Mesodermal cell (in vitro differentiated cells): ENCODE measurements at regions not wholly inside any gene's neighbourhood (a gene's known extent, or its start where the extent isn't known, plus 50 kb on each side); places are given as distances from the start of the nearest gene placed in this dataset.

Source experiments
- H3K27ac ChIP-seq: 2 replicates; pipeline ENCODE4 v1.7.0; 2013; ENCODE audit warnings: mild to moderate bottlenecking, low read depth, low read length, moderate library complexity; ENCODE audit not compliant: severe bottlenecking
- H3K36me3 ChIP-seq: 2 replicates; pipeline ENCODE4 v1.7.1; 2013; ENCODE audit warnings: mild to moderate bottlenecking, low read length, moderate library complexity; ENCODE audit not compliant: control insufficient read depth, insufficient read depth
- H3K4me1 ChIP-seq: one replicate; pipeline ENCODE4 v1.7.1; 2013; ENCODE audit warnings: mild to moderate bottlenecking, low read length; ENCODE audit not compliant: insufficient read depth, control insufficient read depth, poor library complexity, severe bottlenecking
- H3K4me3 ChIP-seq: 2 replicates; pipeline ENCODE4 v1.7.0; 2013; ENCODE audit warnings: low read length, control low read depth, mild to moderate bottlenecking; ENCODE audit not compliant: insufficient read depth, poor library complexity, severe bottlenecking; ENCODE audit errors: extremely low read depth
- H3K9me3 ChIP-seq: 2 replicates; pipeline ENCODE4 v1.7.1; 2013; ENCODE audit warnings: mild to moderate bottlenecking, low read length, moderate library complexity; ENCODE audit not compliant: control insufficient read depth
- WGBS, 2 experiments: methylation state at CpG; one replicate each; pipeline ENCODE4 v1.1.5; 2013; ENCODE audit warnings: missing lambda C conversion rate in 2 of 2; ENCODE audit not compliant: insufficient coverage in 2 of 2; 5-methylcytosine and 5-hydroxymethylcytosine counted together

DNA sequence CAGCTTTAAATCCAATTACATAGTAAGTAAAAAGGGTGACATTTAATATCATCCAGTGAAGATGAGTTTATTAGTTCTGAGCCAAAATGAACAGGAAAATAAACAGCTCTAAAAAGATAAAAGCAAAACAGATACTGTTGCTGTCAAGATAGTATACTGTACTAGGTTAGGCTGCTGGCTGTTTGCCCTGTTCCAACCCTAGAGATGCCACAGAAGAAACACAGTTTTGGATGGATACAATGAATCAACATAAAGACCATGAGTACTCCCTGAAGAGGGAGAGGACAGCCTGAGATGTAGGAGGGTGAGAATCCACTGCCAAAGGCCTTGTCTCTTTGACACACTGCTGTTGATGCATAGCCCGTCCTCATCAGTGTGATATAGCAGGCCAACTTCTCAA, 1302.7 kb downstream of the EFNA5 start:
- WGBS, 2 experiments: 83 to 86% methylated on average over 1 of the region's 1 CpG
- H3K4me3 ChIP-seq: no peak overlapping the region
- no peak overlapping the region for H3K27ac ChIP-seq
- no peaks in the 10 kb centered on the region for H3K36me3 ChIP-seq
- no peaks in the 10 kb centered on the region for H3K4me1 ChIP-seq
- H3K9me3 ChIP-seq: peaks cover 21% of the 10 kb centered on the region

DNA sequence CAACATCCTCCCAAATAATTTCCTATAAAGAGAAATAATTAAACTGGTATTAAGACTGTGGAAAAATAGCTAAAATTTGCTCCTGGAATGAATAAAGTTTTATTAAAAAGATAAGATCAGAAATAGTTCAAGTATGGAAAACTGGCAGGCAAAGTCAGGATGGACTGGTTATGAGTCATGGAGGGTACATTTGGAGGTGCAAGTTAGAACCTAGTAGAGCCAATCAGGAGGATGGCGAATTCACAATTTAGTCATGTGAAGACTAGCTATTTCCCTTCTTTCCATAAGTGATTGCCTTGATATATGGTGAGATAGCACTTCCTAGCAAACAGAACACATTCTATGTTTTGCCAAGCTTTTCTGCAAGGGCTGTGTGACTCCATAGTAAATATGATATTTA, 1303.5 kb downstream of the EFNA5 start:
- Histone ChIP-seq H3K4me1 (no peaks in the 10 kb centered on the region), H3K4me3 (no peak overlapping the region), H3K9me3 (peaks cover 18% of the 10 kb centered on the region), H3K27ac (no peak overlapping the region), H3K36me3 (no peaks in the 10 kb centered on the region)
- WGBS, 2 experiments: no CpG with 5 or more reads among the region's 1 CpG

DNA sequence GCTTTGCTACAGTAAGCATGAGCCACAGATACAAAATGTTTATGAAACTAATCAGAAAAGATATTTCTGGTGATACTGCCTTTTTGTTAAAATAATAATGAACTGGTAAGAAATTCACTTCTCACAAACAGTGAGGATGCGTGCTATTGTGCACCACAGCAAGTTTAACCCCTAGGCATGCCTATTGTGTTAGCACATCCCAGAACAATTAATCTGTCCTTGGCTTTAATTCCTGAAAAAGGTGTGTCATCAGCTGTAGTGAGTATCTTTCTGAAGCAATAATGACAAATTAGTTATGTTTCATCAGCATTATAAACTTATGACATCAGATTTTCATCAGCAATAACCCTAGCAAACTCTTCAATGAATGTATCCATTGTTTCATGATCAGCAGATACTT, 1307.2 kb downstream of the EFNA5 start:
- Histone ChIP-seq H3K27ac (no peak overlapping the region), H3K4me3 (no peak overlapping the region), H3K4me1 (no peaks in the 10 kb centered on the region), H3K36me3 (no peaks in the 10 kb centered on the region), H3K9me3 (peaks cover 5% of the 10 kb centered on the region)
- no CpG with 5 or more reads among the region's 1 CpG for WGBS, 2 experiments

DNA sequence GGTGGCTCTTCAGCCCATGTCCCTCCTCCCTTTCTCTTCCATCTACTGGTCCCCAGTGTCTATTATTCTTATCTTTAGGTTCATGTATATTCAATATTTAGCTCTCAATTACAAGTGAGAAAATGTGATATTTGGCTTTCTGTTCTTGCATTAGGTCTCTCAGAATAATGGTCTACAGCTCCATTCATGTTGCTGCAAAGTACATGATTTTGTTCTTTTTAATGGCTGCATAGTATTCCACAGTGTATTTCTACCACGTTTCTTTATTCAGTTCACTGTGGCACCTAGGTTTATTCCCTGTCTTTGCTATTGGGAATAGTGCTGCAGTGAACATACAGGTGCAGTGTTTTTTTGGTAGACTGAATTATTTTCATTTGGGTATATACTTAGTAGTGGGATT, 1308.8 kb downstream of the EFNA5 start:
- Histone ChIP-seq H3K4me1 (no peaks in the 10 kb centered on the region), H3K36me3 (no peaks in the 10 kb centered on the region), H3K9me3 (peaks cover 5% of the 10 kb centered on the region), H3K27ac (no peak overlapping the region), H3K4me3 (no peak overlapping the region)
- WGBS, 2 experiments: 89% methylated on average over 1 of the region's 1 CpG; no CpG with 5 or more reads in 1 of the 2 experiments

DNA sequence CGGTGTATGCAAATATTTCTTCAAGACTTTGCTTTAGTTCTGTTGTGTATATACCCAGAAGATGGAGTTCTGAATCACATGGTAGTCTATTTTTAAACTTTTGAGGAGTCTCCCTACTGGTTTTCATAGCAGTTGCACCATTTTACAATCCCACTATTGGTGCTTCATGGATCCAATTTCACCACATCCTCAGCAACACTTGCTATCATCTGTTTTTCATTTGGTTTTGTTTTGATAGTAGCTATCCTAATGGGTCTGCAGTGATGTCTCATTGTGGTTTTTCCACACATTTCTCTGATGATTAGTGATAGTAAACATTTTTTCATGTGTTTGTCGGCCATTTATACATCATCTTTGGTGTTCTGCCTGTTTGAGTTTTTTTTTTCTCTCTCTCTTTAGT, 1339.3 kb downstream of the EFNA5 start:
- H3K9me3 ChIP-seq: no peaks in the 10 kb centered on the region
- no peaks in the 10 kb centered on the region for H3K4me1 ChIP-seq

DNA sequence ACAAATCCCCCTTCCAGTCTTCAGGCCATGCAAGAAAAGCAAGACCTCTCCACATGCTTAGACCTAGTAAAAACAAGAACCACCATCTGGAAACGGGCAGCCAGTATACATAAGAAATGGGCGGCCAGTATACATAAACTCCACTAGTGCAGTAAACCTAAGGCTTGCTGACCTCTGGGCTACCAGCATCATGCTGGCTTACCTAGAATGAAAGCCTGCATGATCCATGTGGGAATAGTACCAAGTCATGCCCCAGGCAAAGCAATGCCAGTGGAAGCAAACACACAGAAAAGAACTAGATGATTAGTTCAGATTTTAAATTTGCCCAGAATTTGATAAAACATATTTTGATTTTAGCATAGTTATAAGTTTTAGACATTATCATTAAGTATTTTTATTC, 1346.4 kb downstream of the EFNA5 start:
- H3K27ac ChIP-seq: no peak overlapping the region
- H3K4me3 ChIP-seq: no peak overlapping the region
- no peaks in the 10 kb centered on the region for H3K36me3 ChIP-seq
- no peaks in the 10 kb centered on the region for H3K9me3 ChIP-seq
- no peaks in the 10 kb centered on the region for H3K4me1 ChIP-seq
- no CpG with 5 or more reads among the region's 2 CpGs for WGBS, 2 experiments

More for the DNA sequence above, 1339.3 kb downstream of the EFNA5 start:
- H3K36me3 ChIP-seq: no peaks in the 10 kb centered on the region
- H3K27ac ChIP-seq: no peak overlapping the region
- H3K4me3 ChIP-seq: no peak overlapping the region
- 80% methylated on average over 1 of the region's 2 CpGs; no CpG with 5 or more reads in 1 of the 2 experiments for WGBS, 2 experiments

DNA sequence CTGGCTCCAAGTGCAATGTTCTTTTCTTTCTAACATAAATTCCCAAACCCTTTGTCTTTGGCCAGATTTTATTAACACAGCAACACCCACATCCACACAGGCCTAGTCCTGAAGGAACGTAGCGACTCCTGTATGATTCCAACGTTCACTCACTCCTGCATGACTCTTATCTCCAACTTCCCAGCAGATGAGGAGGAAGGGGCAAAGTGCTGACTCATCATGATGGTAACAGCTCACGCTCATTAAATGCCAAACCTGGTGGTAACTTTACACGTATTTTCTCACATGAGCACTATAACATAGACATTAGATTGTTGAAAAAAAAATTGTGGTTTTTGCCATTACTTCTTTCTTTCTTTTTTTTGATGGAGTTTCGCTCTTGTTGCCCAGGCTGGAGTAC, 1349.5 kb downstream of the EFNA5 start:
- Histone ChIP-seq H3K36me3 (no peaks in the 10 kb centered on the region), H3K4me3 (no peak overlapping the region), H3K27ac (no peak overlapping the region), H3K4me1 (no peaks in the 10 kb centered on the region), H3K9me3 (no peaks in the 10 kb centered on the region)
- 80 to 100% methylated on average over 1 of the region's 6 CpGs for WGBS, 2 experiments

DNA sequence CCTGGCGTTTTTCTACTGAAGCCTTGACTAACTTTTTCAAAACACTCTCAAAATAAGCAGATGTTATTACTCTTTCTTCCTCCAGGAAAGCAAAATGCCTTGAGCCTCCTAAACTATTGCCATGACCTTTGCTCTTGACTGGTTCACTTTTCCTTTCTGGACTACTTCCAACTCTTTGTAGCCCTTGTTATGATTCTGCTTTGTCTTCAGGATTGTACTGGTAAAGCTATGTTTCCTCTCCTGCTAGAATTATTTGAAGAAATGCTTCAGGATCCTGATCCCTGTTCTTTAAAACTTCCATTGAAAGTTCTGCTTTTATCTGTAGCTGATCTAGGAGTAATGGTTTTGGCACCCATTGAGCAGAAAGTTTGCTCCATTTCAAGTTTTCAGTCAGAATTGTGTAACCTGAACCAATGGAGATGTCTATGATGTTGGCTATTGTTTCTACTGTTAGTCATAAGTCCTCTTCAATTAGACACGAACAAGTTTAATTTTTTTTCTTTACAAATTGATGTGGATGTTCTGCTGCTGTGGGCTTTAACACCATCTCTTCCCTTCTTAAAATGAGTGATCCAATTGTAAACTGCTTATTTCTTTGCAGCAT, 1356.4 kb downstream of the EFNA5 start:
- no peak overlapping the region for H3K4me3 ChIP-seq
- 40 to 100% methylated on average over 1 of the region's 2 CpGs for WGBS, 2 experiments
- H3K9me3 ChIP-seq: no peaks in the 10 kb centered on the region

DNA sequence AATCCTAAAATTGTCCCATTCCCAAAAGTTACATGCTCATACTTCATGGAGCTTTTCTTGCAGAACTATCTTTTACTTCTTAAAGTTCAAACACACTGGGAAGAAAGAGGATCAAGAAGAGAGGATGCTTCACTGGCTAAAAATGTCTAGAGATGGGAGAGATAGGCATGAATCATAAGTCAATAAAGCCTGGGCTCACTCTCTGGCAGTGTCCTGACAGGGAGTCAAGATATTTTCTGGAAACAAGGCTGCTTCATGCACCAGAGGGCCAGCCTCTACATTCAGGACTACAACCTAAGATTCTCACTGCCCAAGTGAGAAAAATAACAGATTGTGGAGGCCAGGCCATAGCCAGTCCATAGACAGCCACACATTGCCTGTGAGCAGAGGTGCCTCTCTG, 1358.4 kb downstream of the EFNA5 start:
- no peaks in the 10 kb centered on the region for H3K9me3 ChIP-seq
- H3K27ac ChIP-seq: no peak overlapping the region
- no peak overlapping the region for H3K4me3 ChIP-seq
- no peaks in the 10 kb centered on the region for H3K36me3 ChIP-seq
- H3K4me1 ChIP-seq: no peaks in the 10 kb centered on the region

More for the DNA sequence above, 1356.4 kb downstream of the EFNA5 start:
- H3K27ac ChIP-seq: no peak overlapping the region
- no peaks in the 10 kb centered on the region for H3K4me1 ChIP-seq
- no peaks in the 10 kb centered on the region for H3K36me3 ChIP-seq

DNA sequence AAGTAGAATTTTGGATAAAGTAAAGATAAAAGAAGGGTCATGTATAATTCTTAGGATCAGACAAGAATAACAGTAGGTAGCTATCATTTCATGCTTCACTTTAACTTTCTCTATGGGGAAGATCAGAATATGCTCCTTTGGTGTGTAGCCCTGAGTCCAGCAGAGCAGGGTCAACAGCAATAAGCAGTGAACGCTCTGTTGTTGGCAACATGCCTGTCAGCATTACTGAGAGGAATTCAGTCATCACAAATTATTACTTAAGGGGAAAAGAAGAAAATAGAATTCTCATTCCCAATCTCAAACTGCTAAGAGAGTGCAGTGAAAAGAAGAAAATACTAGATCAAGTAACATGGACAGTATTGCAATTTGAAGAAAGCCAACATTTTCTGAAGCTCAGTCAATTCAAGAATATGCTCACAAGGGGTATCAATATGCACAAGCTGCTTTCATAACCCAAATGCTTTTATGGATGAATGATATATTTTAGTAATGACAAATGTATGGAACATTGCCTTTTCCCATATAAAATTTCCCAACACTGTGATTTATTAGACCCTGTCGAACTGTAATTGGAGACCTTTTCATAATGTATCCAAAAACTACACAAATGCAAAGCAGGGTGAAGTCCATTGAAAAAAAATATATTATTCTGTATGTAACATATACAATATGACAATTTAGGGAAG, 1359.4 kb downstream of the EFNA5 start:
- H3K4me1 ChIP-seq: no peaks in the 10 kb centered on the region
- no peak overlapping the region for H3K4me3 ChIP-seq
- no peaks in the 10 kb centered on the region for H3K36me3 ChIP-seq
- WGBS, 2 experiments: no CpG with 5 or more reads among the region's 2 CpGs
- no peak overlapping the region for H3K27ac ChIP-seq
- no peaks in the 10 kb centered on the region for H3K9me3 ChIP-seq

DNA sequence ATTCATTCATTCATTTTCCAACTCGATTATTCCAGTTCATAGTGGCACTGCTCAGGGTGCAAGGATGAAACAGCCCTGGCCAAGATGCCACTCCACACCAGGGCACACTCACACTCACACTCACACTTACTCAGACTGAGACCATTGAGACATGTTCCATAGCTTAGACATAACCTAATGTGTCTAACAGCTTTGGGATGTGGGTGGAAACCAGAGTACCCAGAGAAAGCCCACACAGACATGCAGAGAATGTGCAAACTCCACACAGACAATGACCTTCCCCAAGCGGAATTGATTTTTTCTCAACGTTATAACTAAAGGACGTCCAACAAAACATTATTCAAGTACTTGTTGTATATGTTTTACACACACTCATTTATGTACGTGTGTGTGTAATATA, 1363.5 kb downstream of the EFNA5 start:
- Histone ChIP-seq H3K9me3 (no peaks in the 10 kb centered on the region), H3K27ac (no peak overlapping the region), H3K36me3 (no peaks in the 10 kb centered on the region), H3K4me3 (no peak overlapping the region), H3K4me1 (no peaks in the 10 kb centered on the region)
- WGBS, 2 experiments: 86 to 100% methylated on average over 1 of the region's 5 CpGs
